ENCODE measurements at regions not wholly inside any gene's neighbourhood (a gene's known extent, or its start where the extent isn't known, plus 50 kb on each side); places are given as distances from the start of the nearest gene placed in this dataset.

DNA sequence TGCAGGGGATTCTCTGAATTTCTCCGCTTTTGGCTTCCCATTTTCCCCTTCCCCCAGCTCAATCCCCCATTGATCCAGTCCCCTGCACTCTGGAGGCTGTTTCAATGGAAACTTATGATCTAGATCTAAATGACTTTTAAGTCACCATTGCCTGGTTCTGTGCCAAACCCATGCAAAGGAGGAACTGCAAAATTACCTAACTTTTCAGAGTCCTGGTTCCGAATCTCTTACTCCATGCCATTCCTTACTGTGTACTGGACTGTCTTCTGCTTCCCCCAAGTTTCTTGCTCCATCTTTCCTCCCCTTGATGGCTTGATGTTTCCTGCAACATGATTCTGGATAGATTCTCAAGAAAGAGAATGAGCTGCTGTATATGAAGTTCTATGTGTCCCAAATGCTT lies 327.8 kb downstream of the MIAT start:
- TF ChIP-seq GATA2 (IDR thresholded peaks at IDR 0.05; ENCODE audit: low read depth, low read length) (no peak), GATA3 (IDR thresholded peaks at IDR 0.05; ENCODE audit: low read depth, low read length) (no peak)
